Activated T-cell treated with anti-CD3 and anti-CD28 coated beads for 24 hours (primary cell): ENCODE measurements at regions not wholly inside any gene's neighbourhood (a gene's known extent, or its start where the extent isn't known, plus 50 kb on each side); places are given as distances from the start of the nearest gene placed in this dataset.

Source experiments
- DNase-seq: peaks from one replicate; pipeline ENCODE4 v3.0.0-alpha.2; 2020; ENCODE audit warnings: low read depth

GRCh38 chr14:87522575-87522974 is 470.4 kb downstream of the GALC start:
- no peak for DNase-seq

GRCh38 chr14:87508333-87508732 is 484.6 kb downstream of the GALC start:
- no peak for DNase-seq

GRCh38 chr14:87503711-87504110 is 489.3 kb downstream of the GALC start:
- no peak for DNase-seq

- no peak for DNase-seq
Measured at GRCh38 chr14:87497301-87497700, 495.7 kb downstream of the GALC start.

GRCh38 chr14:87494010-87494409 is 499.0 kb downstream of the GALC start:
- no peak for DNase-seq

GRCh38 chr14:87492561-87492960 is 500.4 kb downstream of the GALC start:
- DNase-seq, result no peak

GRCh38 chr14:87491816-87492215 is 501.2 kb downstream of the GALC start:
- no peak for DNase-seq

GRCh38 chr14:87489196-87489819 is 503.7 kb downstream of the GALC start:
- no peak for DNase-seq

- no peak for DNase-seq
Measured at GRCh38 chr14:87483271-87484260, 509.4 kb downstream of the GALC start.

- no peak for DNase-seq
Measured at GRCh38 chr14:87468531-87468930, 524.5 kb downstream of the GALC start.

- no peak for DNase-seq
Measured at GRCh38 chr14:87467578-87467977, 525.4 kb downstream of the GALC start.

GRCh38 chr14:87465770-87466169 is 527.2 kb downstream of the GALC start:
- DNase-seq, result no peak

GRCh38 chr14:87461704-87462103 is 531.3 kb downstream of the GALC start:
- DNase-seq, result no peak

GRCh38 chr14:87457720-87458119 is 535.3 kb downstream of the GALC start:
- no peak for DNase-seq

GRCh38 chr14:87450193-87450592 is 542.8 kb downstream of the GALC start:
- DNase-seq, result no peak

- DNase-seq, result no peak
Measured at GRCh38 chr14:87449016-87449415, 544.0 kb downstream of the GALC start.

- no peak for DNase-seq
Measured at GRCh38 chr14:87443787-87444186, 549.2 kb downstream of the GALC start.

GRCh38 chr14:87443039-87443438 is 549.9 kb downstream of the GALC start:
- no peak for DNase-seq

- no peak for DNase-seq
Measured at GRCh38 chr14:87437158-87437557, 555.8 kb downstream of the GALC start.

- DNase-seq, result no peak
Measured at GRCh38 chr14:87434680-87435079, 558.3 kb downstream of the GALC start.

GRCh38 chr14:87434011-87434410 is 559.0 kb downstream of the GALC start:
- DNase-seq, result no peak

- DNase-seq, result no peak
Measured at GRCh38 chr14:87432698-87433097, 560.3 kb downstream of the GALC start.

GRCh38 chr14:87430810-87431209 is 562.2 kb downstream of the GALC start:
- no peak for DNase-seq
